Naive thymus-derived CD4-positive, alpha-beta T cell (primary cell): ENCODE measurements at regions not wholly inside any gene's neighbourhood (a gene's known extent, or its start where the extent isn't known, plus 50 kb on each side); places are given as distances from the start of the nearest gene placed in this dataset.
"Not testable (repeated sequence)": the region's sequence is repeated elsewhere in the genome, so short reads cannot be mapped to it uniquely, and the experiment has no call there.

Experiments used
- ATAC-seq: fragments of 150-1000 bp; cut with Tn5 transposase; 2 replicates; pipeline ENCODE4 v1.10.0; 2021; ENCODE audit warnings: mild to moderate bottlenecking, moderate library complexity
- CTCF ChIA-PET: fragments of 350-600 bp; sonication (Branson Sonifier 250); formaldehyde crosslinking; loops from one replicate; lab custom pipeline; 2021; ENCODE audit warnings: antibody characterized with exemption; lab: Charles Lee
- POLR2A ChIA-PET: fragments of 350-600 bp; sonication (Branson Sonifier 250); formaldehyde crosslinking; loops from one replicate; lab custom pipeline; 2021; ENCODE audit warnings: antibody characterized with exemption, inconsistent platforms; lab: Charles Lee
- DNase-seq, 9 donors: peaks; one replicate each; pipeline versions ENCODE4 v3.0.0 to v3.0.0-alpha.2; 2020 to 2022; ENCODE audit warnings: mixed read lengths in 1 of 9
- H3K27ac ChIP-seq: one replicate; pipeline ENCODE4 v1.7.0; 2013; ENCODE audit warnings: mild to moderate bottlenecking, low read depth, low read length, moderate library complexity
- H3K27me3 ChIP-seq, 2 donors: one replicate each; pipeline ENCODE4 v1.7.0; 2013; ENCODE audit warnings: low read length in 2 of 2, mild to moderate bottlenecking in 2 of 2, moderate library complexity in 2 of 2; ENCODE audit not compliant: control insufficient read depth in 2 of 2, insufficient read depth in 2 of 2
- H3K36me3 ChIP-seq, 3 experiments: 1 replicate in 2 of 3; 2 replicates in 1 of 3; pipeline ENCODE4 v1.7.0; 2013; ENCODE audit warnings: low read length in 3 of 3, mild to moderate bottlenecking in 3 of 3, moderate library complexity in 1 of 3; ENCODE audit not compliant: insufficient read depth in 3 of 3, control insufficient read depth in 2 of 3
- H3K4me1 ChIP-seq, 2 donors: one replicate each; pipeline ENCODE4 v1.7.0; 2013; ENCODE audit warnings: low read length in 2 of 2, mild to moderate bottlenecking in 2 of 2, moderate library complexity in 1 of 2; ENCODE audit not compliant: control insufficient read depth in 2 of 2, insufficient read depth in 2 of 2
- H3K4me3 ChIP-seq: 2 replicates; pipeline ENCODE4 v1.7.0; 2013; ENCODE audit warnings: mild to moderate bottlenecking, low read length
- H3K9me3 ChIP-seq, 3 experiments: 1 replicate in 2 of 3; 2 replicates in 1 of 3; pipeline ENCODE4 v1.7.0; 2013; ENCODE audit warnings: low read length in 3 of 3; ENCODE audit not compliant: control insufficient read depth in 2 of 3
- H3K27ac Mint-ChIP-seq, 9 donors: one replicate each; pipeline ENCODE4 v1.8.0; 2020 to 2022; ENCODE audit warnings: mixed read lengths in 9 of 9, mild to moderate bottlenecking in 8 of 9, moderate library complexity in 5 of 9, inconsistent platforms in 2 of 9
- H3K27me3 Mint-ChIP-seq, 5 donors: one replicate each; pipeline ENCODE4 v1.8.0; 2021 to 2022; ENCODE audit warnings: mixed read lengths in 5 of 5, mild to moderate bottlenecking in 1 of 5
- H3K36me3 Mint-ChIP-seq, 5 donors: one replicate each; pipeline ENCODE4 v1.8.0; 2020 to 2022; ENCODE audit warnings: mixed read lengths in 5 of 5, mild to moderate bottlenecking in 3 of 5, inconsistent platforms in 1 of 5
- H3K4me1 Mint-ChIP-seq, 7 donors: one replicate each; pipeline ENCODE4 v1.8.0; 2020 to 2022; ENCODE audit warnings: mixed read lengths in 7 of 7, mild to moderate bottlenecking in 3 of 7, inconsistent platforms in 1 of 7
- H3K4me3 Mint-ChIP-seq, 10 donors: one replicate each; pipeline ENCODE4 v1.8.0; 2020 to 2022; ENCODE audit warnings: mild to moderate bottlenecking in 10 of 10, mixed read lengths in 10 of 10, moderate library complexity in 6 of 10, inconsistent platforms in 2 of 10
- H3K9me3 Mint-ChIP-seq, 11 donors: one replicate each; pipeline ENCODE4 v1.8.0; 2020 to 2022; ENCODE audit warnings: mixed read lengths in 11 of 11, mild to moderate bottlenecking in 4 of 11, inconsistent platforms in 1 of 11, moderate library complexity in 1 of 11
- intact Hi-C, 2 donors: fragments of 100-400 bp; cut with micrococcal nuclease; formaldehyde crosslinking; loops; one replicate each; pipeline ENCODE4 v1.15.1; 2023

DNA sequence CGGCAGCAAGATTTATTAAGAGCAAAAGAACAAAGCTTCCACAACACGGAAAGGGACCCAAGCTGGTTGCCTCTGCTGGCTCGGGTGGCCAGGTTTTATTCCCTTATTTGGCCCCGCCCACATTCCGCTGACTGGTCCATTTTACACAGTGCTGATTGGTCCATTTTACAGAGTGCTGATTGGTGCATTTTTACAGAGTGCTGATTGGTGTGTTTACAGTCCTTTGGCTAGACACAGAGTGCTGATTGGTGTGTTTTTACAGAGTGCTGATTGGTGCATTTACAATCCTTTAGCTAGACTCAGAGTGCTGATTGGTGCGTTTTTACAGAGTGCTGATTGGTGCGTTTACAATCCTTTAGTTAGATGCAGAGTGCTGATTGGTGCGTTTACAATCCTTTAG lies 358.4 kb upstream of the PDE3A start:
- H3K9me3 ChIP-seq, H3K4me1 Mint-ChIP-seq, DNase-seq, H3K4me1 ChIP-seq, H3K4me3 Mint-ChIP-seq, H3K36me3 Mint-ChIP-seq, H3K27ac Mint-ChIP-seq, H3K36me3 ChIP-seq, H3K4me3 ChIP-seq, POLR2A ChIA-PET, ATAC-seq, intact Hi-C loops, H3K27ac ChIP-seq, CTCF ChIA-PET, H3K27me3 ChIP-seq, H3K27me3 Mint-ChIP-seq: not testable (repeated sequence)
- H3K9me3 Mint-ChIP-seq: peaks cover 3 to 34% (median 10%) of the 10 kb centered on the region in 11 donors

GRCh38 chr12:20011200-20011599 lies 357.1 kb upstream of the PDE3A start:
- no peak for ATAC-seq
- POLR2A ChIA-PET: no interaction called here
- no peak overlapping the region for H3K4me3 ChIP-seq
- no peaks in the 10 kb centered on the region for H3K36me3 ChIP-seq
- H3K9me3 Mint-ChIP-seq: peaks cover 3 to 34% (median 10%) of the 10 kb centered on the region in 11 donors
- H3K27ac ChIP-seq: no peak overlapping the region
- intact Hi-C loops: no loop called here
- H3K4me1 ChIP-seq: no peaks in the 10 kb centered on the region
- no peaks in the 10 kb centered on the region for H3K4me1 Mint-ChIP-seq
- no peaks in the 10 kb centered on the region for H3K27me3 Mint-ChIP-seq
- H3K4me3 Mint-ChIP-seq: no peak overlapping the region
- CTCF ChIA-PET: no interaction called here
- no peaks in the 10 kb centered on the region for H3K9me3 ChIP-seq
- H3K27ac Mint-ChIP-seq: no peak overlapping the region
- H3K36me3 Mint-ChIP-seq: no peaks in the 10 kb centered on the region
- H3K27me3 ChIP-seq: no peaks in the 10 kb centered on the region
- no peak for DNase-seq

GRCh38 chr12:20017802-20018201 lies 350.5 kb upstream of the PDE3A start:
- no peak for ATAC-seq
- Mint-ChIP-seq H3K4me3 (no peak overlapping the region), H3K9me3 (peaks cover 0 to 10% (median 2%) of the 10 kb centered on the region in 11 donors), H3K27me3 (no peaks in the 10 kb centered on the region), H3K27ac (no peak overlapping the region), H3K36me3 (no peaks in the 10 kb centered on the region), H3K4me1 (no peaks in the 10 kb centered on the region)
- Histone ChIP-seq H3K27me3 (no peaks in the 10 kb centered on the region), H3K4me1 (no peaks in the 10 kb centered on the region), H3K36me3 (no peaks in the 10 kb centered on the region), H3K9me3 (no peaks in the 10 kb centered on the region), H3K27ac (no peak overlapping the region), H3K4me3 (no peak overlapping the region)
- no peak for DNase-seq
- CTCF ChIA-PET: no interaction called here
- POLR2A ChIA-PET: no interaction called here
- intact Hi-C loops: no loop called here

DNA sequence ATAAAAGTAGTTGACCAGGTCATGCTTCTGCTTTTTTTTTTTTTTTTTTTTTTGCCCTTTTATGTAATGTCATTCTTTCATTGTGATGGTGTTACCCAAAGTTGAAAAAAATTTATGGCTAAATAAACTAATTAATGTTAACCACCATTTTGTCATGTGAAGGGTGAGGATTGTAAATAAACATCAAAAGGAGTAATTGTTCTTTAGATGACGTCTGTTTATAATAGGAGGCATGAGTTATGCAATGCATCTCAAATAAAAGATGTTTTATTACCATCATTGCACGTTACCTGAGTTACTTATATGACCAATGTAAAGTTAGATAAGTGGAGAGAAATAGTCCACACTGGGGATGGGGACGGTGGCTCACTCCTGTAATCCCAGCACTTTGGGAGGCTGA lies 349.9 kb upstream of the PDE3A start:
- no peaks in the 10 kb centered on the region for H3K9me3 ChIP-seq
- ChIA-PET POLR2A (no interaction called here), CTCF (no interaction called here)
- H3K27ac Mint-ChIP-seq: no peak overlapping the region
- DNase-seq (no peak), ATAC-seq (no peak)
- H3K4me1 ChIP-seq: no peaks in the 10 kb centered on the region
- H3K4me3 ChIP-seq: no peak overlapping the region
- intact Hi-C loops: no loop called here
- H3K4me3 Mint-ChIP-seq: no peak overlapping the region
- no peak overlapping the region for H3K27ac ChIP-seq
- H3K27me3 Mint-ChIP-seq: no peaks in the 10 kb centered on the region
- H3K36me3 ChIP-seq: no peaks in the 10 kb centered on the region
- H3K36me3 Mint-ChIP-seq: no peaks in the 10 kb centered on the region
- no peaks in the 10 kb centered on the region for H3K27me3 ChIP-seq
- peaks cover 0 to 8% (median under 1%) of the 10 kb centered on the region in 11 donors for H3K9me3 Mint-ChIP-seq
- H3K4me1 Mint-ChIP-seq: no peaks in the 10 kb centered on the region

DNA sequence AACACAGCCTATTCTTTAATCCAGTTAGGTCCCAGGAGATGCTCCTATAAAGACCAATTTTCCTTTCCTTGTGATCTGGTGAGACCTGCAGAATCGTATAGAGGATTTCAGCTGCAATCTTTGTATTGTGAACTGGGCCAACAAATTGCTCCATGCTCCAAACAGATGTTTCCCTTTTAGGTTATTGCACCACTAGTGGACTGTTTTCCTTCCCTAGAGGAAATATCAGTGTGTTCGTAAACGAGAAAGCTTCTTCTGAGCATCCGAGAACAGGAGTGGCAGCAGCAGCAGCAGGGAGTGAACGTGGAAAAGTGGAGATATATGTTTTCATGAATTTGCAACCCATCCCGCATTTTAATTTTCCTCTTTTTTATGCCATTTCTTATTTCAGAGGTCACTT lies 344.1 kb upstream of the PDE3A start:
- Mint-ChIP-seq H3K36me3 (no peaks in the 10 kb centered on the region), H3K9me3 (peaks cover 0 to 7% (median 2%) of the 10 kb centered on the region in 11 donors), H3K4me1 (peaks cover 0 to 4% (median 0%) of the 10 kb centered on the region in 7 donors), H3K27me3 (peaks cover 0 to 3% (median 0%) of the 10 kb centered on the region in 5 donors), H3K27ac (no peak overlapping the region), H3K4me3 (no peak overlapping the region)
- H3K27ac ChIP-seq: no peak overlapping the region
- ChIA-PET POLR2A (no interaction called here), CTCF (no interaction called here)
- H3K9me3 ChIP-seq: no peaks in the 10 kb centered on the region
- H3K4me3 ChIP-seq: no peak overlapping the region
- DNase-seq (no peak), ATAC-seq (no peak)
- intact Hi-C loops: no loop called here
- H3K4me1 ChIP-seq: no peaks in the 10 kb centered on the region
- H3K27me3 ChIP-seq: no peaks in the 10 kb centered on the region
- H3K36me3 ChIP-seq: no peaks in the 10 kb centered on the region

- Mint-ChIP-seq H3K27me3 (peaks cover 0 to 3% (median 0%) of the 10 kb centered on the region in 5 donors), H3K4me3 (no peak overlapping the region), H3K4me1 (peaks cover 0 to 4% (median 0%) of the 10 kb centered on the region in 7 donors), H3K9me3 (peaks cover 0 to 11% (median 0%) of the 10 kb centered on the region in 11 donors), H3K36me3 (no peaks in the 10 kb centered on the region), H3K27ac (no peak overlapping the region)
- no peaks in the 10 kb centered on the region for H3K36me3 ChIP-seq
- no peaks in the 10 kb centered on the region for H3K27me3 ChIP-seq
- ATAC-seq (no peak), DNase-seq (no peak)
- intact Hi-C loops: no loop called here
- POLR2A ChIA-PET: no interaction called here
- H3K4me1 ChIP-seq: no peaks in the 10 kb centered on the region
- CTCF ChIA-PET: no interaction called here
- no peaks in the 10 kb centered on the region for H3K9me3 ChIP-seq
- H3K4me3 ChIP-seq: no peak overlapping the region
- H3K27ac ChIP-seq: no peak overlapping the region
Observed at GRCh38 chr12:20028033-20028432, 340.3 kb upstream of the PDE3A start.

GRCh38 chr12:20030826-20031225 lies 337.5 kb upstream of the PDE3A start:
- Histone ChIP-seq H3K9me3 (no peaks in the 10 kb centered on the region), H3K27ac (no peak overlapping the region), H3K27me3 (no peaks in the 10 kb centered on the region), H3K36me3 (no peaks in the 10 kb centered on the region), H3K4me1 (no peaks in the 10 kb centered on the region), H3K4me3 (no peak overlapping the region)
- intact Hi-C loops: no loop called here
- no peaks in the 10 kb centered on the region for H3K36me3 Mint-ChIP-seq
- no peak overlapping the region for H3K27ac Mint-ChIP-seq
- peaks cover 0 to 3% (median 0%) of the 10 kb centered on the region in 5 donors for H3K27me3 Mint-ChIP-seq
- peaks cover 0 to 11% (median 0%) of the 10 kb centered on the region in 11 donors for H3K9me3 Mint-ChIP-seq
- CTCF ChIA-PET: no interaction called here
- no peak for DNase-seq
- POLR2A ChIA-PET: no interaction called here
- no peak for ATAC-seq
- H3K4me1 Mint-ChIP-seq: peaks cover 0 to 4% (median 0%) of the 10 kb centered on the region in 7 donors
- no peak overlapping the region for H3K4me3 Mint-ChIP-seq
